ENCODE measurements at regions not wholly inside any gene's neighbourhood (a gene's known extent, or its start where the extent isn't known, plus 50 kb on each side); places are given as distances from the start of the nearest gene placed in this dataset.

GRCh38 chr10:61176424-61176823 lies 232.4 kb upstream of the RHOBTB1 start:
- Histone ChIP-seq H3K36me3 (ENCODE audit: insufficient read depth, low read length, poor library complexity, severe bottlenecking) (no peaks in the 10 kb centered on the region), H3K4me1 (ENCODE audit: insufficient read depth, low read length, poor library complexity, severe bottlenecking) (no peaks in the 10 kb centered on the region), H3K9me3 (ENCODE audit: low read depth, low read length, poor library complexity, severe bottlenecking) (no peaks in the 10 kb centered on the region), H3K27me3 (replicated peaks; ENCODE audit: insufficient read depth, low read depth, low read length, poor library complexity) (no peaks in the 10 kb centered on the region), H3K27ac (ENCODE audit: low read depth, low read length, poor library complexity, severe bottlenecking) (no peak overlapping the region), H3K4me3 (ENCODE audit: low read depth, low read length, poor library complexity, severe bottlenecking) (no peak overlapping the region)
- ChIA-PET CTCF (no interaction called here), POLR2A (ENCODE audit: low non-redundant PET) (no interaction called here)
- TF ChIP-seq CTCF (conservative IDR thresholded peaks at IDR 0.05; ENCODE audit: low read depth, low read length) (no peak), EZH2 (IDR thresholded peaks at IDR 0.05; ENCODE audit: borderline replicate concordance, low read depth, low read length, poor library complexity, severe bottlenecking) (no peak)
- intact Hi-C loops (cut with micrococcal nuclease; ENCODE audit: unreplicated experiment): no loop called here
- DNase-seq (ENCODE audit: low spot score): no peak
- BruUV-seq (replicated peaks): no TSS peak

- DNase-seq (ENCODE audit: low spot score): no peak
- H3K4me1 ChIP-seq (ENCODE audit: insufficient read depth, low read length, poor library complexity, severe bottlenecking): no peaks in the 10 kb centered on the region
- ChIA-PET CTCF (no interaction called here), POLR2A (ENCODE audit: low non-redundant PET) (interaction anchor here (0.7 kb wide), 1 partner anchor 9 kb away, joined by 3 read pairs; no protein-coding TSS in a partner anchor)
- H3K9me3 ChIP-seq (ENCODE audit: low read depth, low read length, poor library complexity, severe bottlenecking): no peaks in the 10 kb centered on the region
- no peak for TF ChIP-seq EZH2 (IDR thresholded peaks at IDR 0.05; ENCODE audit: borderline replicate concordance, low read depth, low read length, poor library complexity, severe bottlenecking)
- TF ChIP-seq CTCF (conservative IDR thresholded peaks at IDR 0.05; ENCODE audit: low read depth, low read length): no peak
- H3K36me3 ChIP-seq (ENCODE audit: insufficient read depth, low read length, poor library complexity, severe bottlenecking): no peaks in the 10 kb centered on the region
- no peak overlapping the region for H3K27ac ChIP-seq (ENCODE audit: low read depth, low read length, poor library complexity, severe bottlenecking)
- no peaks in the 10 kb centered on the region for H3K27me3 ChIP-seq (replicated peaks; ENCODE audit: insufficient read depth, low read depth, low read length, poor library complexity)
- BruUV-seq (replicated peaks): no TSS peak
- intact Hi-C loops (cut with micrococcal nuclease; ENCODE audit: unreplicated experiment): no loop called here
- H3K4me3 ChIP-seq (ENCODE audit: low read depth, low read length, poor library complexity, severe bottlenecking): no peak overlapping the region
These were observed 231.3 kb upstream of the RHOBTB1 start for GRCh38 chr10:61175316-61175715.

GRCh38 chr10:61173450-61173849 lies 229.5 kb upstream of the RHOBTB1 start:
- Histone ChIP-seq H3K4me1 (ENCODE audit: insufficient read depth, low read length, poor library complexity, severe bottlenecking) (no peaks in the 10 kb centered on the region), H3K4me3 (ENCODE audit: low read depth, low read length, poor library complexity, severe bottlenecking) (no peak overlapping the region), H3K36me3 (ENCODE audit: insufficient read depth, low read length, poor library complexity, severe bottlenecking) (no peaks in the 10 kb centered on the region), H3K27me3 (replicated peaks; ENCODE audit: insufficient read depth, low read depth, low read length, poor library complexity) (no peaks in the 10 kb centered on the region), H3K9me3 (ENCODE audit: low read depth, low read length, poor library complexity, severe bottlenecking) (no peaks in the 10 kb centered on the region), H3K27ac (ENCODE audit: low read depth, low read length, poor library complexity, severe bottlenecking) (no peak overlapping the region)
- no peak for DNase-seq (ENCODE audit: low spot score)
- ChIA-PET POLR2A (ENCODE audit: low non-redundant PET) (no interaction called here), CTCF (no interaction called here)
- no peak for TF ChIP-seq EZH2 (IDR thresholded peaks at IDR 0.05; ENCODE audit: borderline replicate concordance, low read depth, low read length, poor library complexity, severe bottlenecking)
- no peak for TF ChIP-seq CTCF (conservative IDR thresholded peaks at IDR 0.05; ENCODE audit: low read depth, low read length)
- intact Hi-C loops (cut with micrococcal nuclease; ENCODE audit: unreplicated experiment): no loop called here
- BruUV-seq (replicated peaks): no TSS peak
